Fibroblast of lung (primary cell): ENCODE measurements at regions not wholly inside any gene's neighbourhood (a gene's known extent, or its start where the extent isn't known, plus 50 kb on each side); places are given as distances from the start of the nearest gene placed in this dataset.

Source experiments
- EZH2 ChIP-seq: IDR thresholded peaks from 2 replicates; pipeline ENCODE4 v1.5.1; 2012; ENCODE audit warnings: low read length, control low read depth, mild to moderate bottlenecking; ENCODE audit errors: missing control alignments
- TF ChIP-seq, protein P1 (sequence below), 2 donors: IDR thresholded peaks in 1 of 2; conservative IDR thresholded peaks in 1 of 2; 1 replicate in 1 of 2; 2 replicates in 1 of 2; pipeline ENCODE4 v1.5.1; 2011 to 2012; ENCODE audit warnings: low read length in 2 of 2, control low read depth in 1 of 2, inconsistent platforms in 1 of 2, low read depth in 1 of 2, mild to moderate bottlenecking in 1 of 2

DNA sequence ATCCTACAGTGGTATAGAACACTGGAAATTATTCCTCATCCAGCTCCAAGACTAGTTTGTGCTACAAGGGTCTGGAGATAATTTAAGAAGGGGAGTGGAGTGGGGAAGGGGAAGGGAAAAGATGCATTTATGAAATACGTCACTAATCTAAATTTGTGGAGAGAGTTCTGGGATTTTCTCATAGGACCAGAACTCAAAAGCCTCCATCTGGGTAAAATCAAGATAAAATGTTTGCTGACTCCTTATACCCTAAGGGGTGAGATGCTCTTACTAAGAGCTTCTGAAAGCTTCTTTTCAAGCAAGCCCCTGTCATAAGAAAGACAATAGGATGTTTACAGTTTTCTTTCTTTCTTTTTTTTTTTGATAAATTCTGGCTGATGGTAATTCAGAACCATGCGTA lies 88.5 kb upstream of the RBMS1 start:
- TF ChIP-seq, protein P1, sequence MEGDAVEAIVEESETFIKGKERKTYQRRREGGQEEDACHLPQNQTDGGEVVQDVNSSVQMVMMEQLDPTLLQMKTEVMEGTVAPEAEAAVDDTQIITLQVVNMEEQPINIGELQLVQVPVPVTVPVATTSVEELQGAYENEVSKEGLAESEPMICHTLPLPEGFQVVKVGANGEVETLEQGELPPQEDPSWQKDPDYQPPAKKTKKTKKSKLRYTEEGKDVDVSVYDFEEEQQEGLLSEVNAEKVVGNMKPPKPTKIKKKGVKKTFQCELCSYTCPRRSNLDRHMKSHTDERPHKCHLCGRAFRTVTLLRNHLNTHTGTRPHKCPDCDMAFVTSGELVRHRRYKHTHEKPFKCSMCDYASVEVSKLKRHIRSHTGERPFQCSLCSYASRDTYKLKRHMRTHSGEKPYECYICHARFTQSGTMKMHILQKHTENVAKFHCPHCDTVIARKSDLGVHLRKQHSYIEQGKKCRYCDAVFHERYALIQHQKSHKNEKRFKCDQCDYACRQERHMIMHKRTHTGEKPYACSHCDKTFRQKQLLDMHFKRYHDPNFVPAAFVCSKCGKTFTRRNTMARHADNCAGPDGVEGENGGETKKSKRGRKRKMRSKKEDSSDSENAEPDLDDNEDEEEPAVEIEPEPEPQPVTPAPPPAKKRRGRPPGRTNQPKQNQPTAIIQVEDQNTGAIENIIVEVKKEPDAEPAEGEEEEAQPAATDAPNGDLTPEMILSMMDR (conservative IDR thresholded peaks at IDR 0.05 in 1 of 2, IDR thresholded peaks at IDR 0.05 in 1 of 2; ENCODE audit: low read depth in 1 of 2, low read length in 2 of 2), result no peak
- TF ChIP-seq EZH2, result no peak
